Left lung (tissue), 4 donors: ENCODE measurements at regions not wholly inside any gene's neighbourhood (a gene's known extent, or its start where the extent isn't known, plus 50 kb on each side); places are given as distances from the start of the nearest gene placed in this dataset.

Source experiments
- ATAC-seq: fragments of 200-7000 bp; cut with Tn5 transposase; one replicate; pipeline ENCODE4 v1.9.1; 2020; ENCODE audit warnings: moderate library complexity
- DNase-seq, 4 donors: peaks; one replicate each; pipeline ENCODE4 v3.0.0-alpha.2; 2013 to 2020
- H3K27ac ChIP-seq, 2 donors: fragments of 200-600 bp; sonication (generic) in 1 of 2; one replicate each; pipeline versions ENCODE4 v1.5.0 to v1.8.0; 2020 to 2021
- H3K27me3 ChIP-seq, 2 donors: fragments of 200-600 bp; sonication (generic) in 1 of 2; one replicate each; pipeline versions ENCODE4 v1.5.0 to v1.8.0; 2020 to 2021
- H3K36me3 ChIP-seq, 2 donors: fragments of 200-600 bp; sonication (generic) in 1 of 2; one replicate each; pipeline versions ENCODE4 v1.5.0 to v1.8.0; 2020 to 2021
- H3K4me1 ChIP-seq, 2 donors: fragments of 200-600 bp; one replicate each; pipeline ENCODE4 v1.8.0; 2021
- H3K4me3 ChIP-seq, 2 donors: fragments of 200-600 bp; sonication (generic) in 1 of 2; one replicate each; pipeline versions ENCODE4 v1.5.0 to v1.8.0; 2020 to 2021; ENCODE audit warnings: mild to moderate bottlenecking in 1 of 2
- H3K9me3 ChIP-seq, 2 donors: fragments of 200-600 bp; sonication (generic) in 1 of 2; one replicate each; pipeline versions ENCODE4 v1.5.0 to v1.8.0; 2020 to 2021
- intact Hi-C, 2 donors: fragments of 100-400 bp; cut with DNase I; formaldehyde crosslinking; loops; one replicate each; pipeline versions ENCODE4 v1.11.2 to v1.14.2; 2022
- TF ChIP-seq, protein P1 (sequence below), 2 donors: fragments of 200-600 bp; sonication (generic) in 1 of 2; IDR thresholded peaks; one replicate each; pipeline versions ENCODE4 v1.5.0 to v1.8.0; 2021; ENCODE audit warnings: antibody characterized with exemption in 2 of 2
- donor health status: DM: no; HTN: yes; CAD: no.
- donor health status: DM: no; HTN: no; CAD: no.

DNA sequence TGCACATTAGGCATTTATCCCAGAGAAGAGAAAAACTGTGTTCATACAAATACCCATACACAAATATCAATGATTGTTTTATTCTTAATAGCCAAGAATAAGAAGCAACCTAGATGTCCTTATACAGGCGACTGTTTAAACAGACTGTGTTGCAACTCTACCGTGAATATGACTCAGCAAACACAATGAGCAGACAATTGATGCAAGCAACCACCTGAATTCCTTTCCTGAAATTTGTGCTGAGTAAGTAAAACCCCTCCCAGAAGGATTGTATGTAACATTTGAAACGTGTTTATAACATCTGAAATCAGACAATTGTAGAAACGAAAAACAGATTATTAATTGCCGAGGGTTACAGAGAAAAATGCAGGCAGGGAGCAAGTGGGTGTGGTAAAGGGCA is 621.9 kb upstream of the SOX11 start:
- Histone ChIP-seq H3K4me1 (no peaks in the 10 kb centered on the region), H3K27me3 (no peaks in the 10 kb centered on the region), H3K9me3 (no peaks in the 10 kb centered on the region), H3K36me3 (no peaks in the 10 kb centered on the region), H3K4me3 (no peak overlapping the region), H3K27ac (no peak overlapping the region)
- ATAC-seq (peak; percentile 31), DNase-seq (no peak)
- intact Hi-C loops, result no loop called here
- TF ChIP-seq, protein P1, sequence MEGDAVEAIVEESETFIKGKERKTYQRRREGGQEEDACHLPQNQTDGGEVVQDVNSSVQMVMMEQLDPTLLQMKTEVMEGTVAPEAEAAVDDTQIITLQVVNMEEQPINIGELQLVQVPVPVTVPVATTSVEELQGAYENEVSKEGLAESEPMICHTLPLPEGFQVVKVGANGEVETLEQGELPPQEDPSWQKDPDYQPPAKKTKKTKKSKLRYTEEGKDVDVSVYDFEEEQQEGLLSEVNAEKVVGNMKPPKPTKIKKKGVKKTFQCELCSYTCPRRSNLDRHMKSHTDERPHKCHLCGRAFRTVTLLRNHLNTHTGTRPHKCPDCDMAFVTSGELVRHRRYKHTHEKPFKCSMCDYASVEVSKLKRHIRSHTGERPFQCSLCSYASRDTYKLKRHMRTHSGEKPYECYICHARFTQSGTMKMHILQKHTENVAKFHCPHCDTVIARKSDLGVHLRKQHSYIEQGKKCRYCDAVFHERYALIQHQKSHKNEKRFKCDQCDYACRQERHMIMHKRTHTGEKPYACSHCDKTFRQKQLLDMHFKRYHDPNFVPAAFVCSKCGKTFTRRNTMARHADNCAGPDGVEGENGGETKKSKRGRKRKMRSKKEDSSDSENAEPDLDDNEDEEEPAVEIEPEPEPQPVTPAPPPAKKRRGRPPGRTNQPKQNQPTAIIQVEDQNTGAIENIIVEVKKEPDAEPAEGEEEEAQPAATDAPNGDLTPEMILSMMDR (IDR thresholded peaks at IDR 0.05), result no peak

DNA sequence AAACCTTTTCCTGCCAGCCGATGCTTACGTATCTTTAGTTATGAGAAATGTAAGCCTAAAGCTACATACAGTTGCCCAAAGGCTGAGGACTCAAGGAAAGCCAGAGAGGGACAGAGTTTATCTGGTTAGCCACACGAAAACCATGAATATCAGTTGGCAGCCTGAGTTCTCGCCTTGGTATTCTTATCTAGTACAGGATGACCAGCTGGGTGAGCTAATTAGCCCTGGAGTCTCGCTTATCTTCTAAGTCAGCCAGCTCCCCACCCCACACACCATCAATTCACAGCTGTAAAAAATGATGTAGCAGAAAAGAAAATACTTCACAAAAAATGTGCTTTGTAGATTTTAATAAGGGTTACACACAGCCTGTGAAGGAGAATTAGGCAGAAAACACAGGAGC is 617.5 kb upstream of the SOX11 start:
- no peak overlapping the region for H3K27ac ChIP-seq
- H3K36me3 ChIP-seq, result no peaks in the 10 kb centered on the region
- TF ChIP-seq, protein P1 (IDR thresholded peaks at IDR 0.05), result no peak
- DNase-seq (no peak), ATAC-seq (no peak)
- H3K9me3 ChIP-seq, result no peaks in the 10 kb centered on the region
- H3K27me3 ChIP-seq, result no peaks in the 10 kb centered on the region
- intact Hi-C loops, result no loop called here
- no peak overlapping the region for H3K4me3 ChIP-seq
- H3K4me1 ChIP-seq, result no peaks in the 10 kb centered on the region

DNA sequence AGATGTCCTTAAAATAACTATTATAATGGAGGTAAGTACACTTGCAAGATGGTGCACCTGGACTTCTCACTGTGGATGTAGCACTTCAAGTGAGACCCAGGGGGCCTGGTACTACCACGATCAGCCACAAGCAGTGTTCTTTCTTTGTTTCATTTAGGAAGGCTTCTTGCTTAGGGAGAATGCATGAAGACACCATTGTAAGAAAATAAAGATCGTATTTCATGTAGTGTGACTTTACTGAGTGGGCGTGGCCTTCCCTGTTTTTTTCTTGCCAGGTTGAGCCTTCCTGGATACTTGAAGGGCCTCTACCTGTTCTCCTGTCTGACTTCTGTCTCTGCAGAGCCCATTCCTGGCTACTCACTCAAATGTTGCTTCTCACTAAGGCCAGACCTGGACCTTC is 615.6 kb upstream of the SOX11 start:
- TF ChIP-seq, protein P1 (IDR thresholded peaks at IDR 0.05), result no peak
- H3K4me1 ChIP-seq, result no peaks in the 10 kb centered on the region
- H3K4me3 ChIP-seq, result no peak overlapping the region
- H3K36me3 ChIP-seq, result no peaks in the 10 kb centered on the region
- intact Hi-C loops, result no loop called here
- no peaks in the 10 kb centered on the region for H3K27me3 ChIP-seq
- ATAC-seq, result no peak
- H3K27ac ChIP-seq, result no peak overlapping the region
- no peak for DNase-seq
- no peaks in the 10 kb centered on the region for H3K9me3 ChIP-seq

DNA sequence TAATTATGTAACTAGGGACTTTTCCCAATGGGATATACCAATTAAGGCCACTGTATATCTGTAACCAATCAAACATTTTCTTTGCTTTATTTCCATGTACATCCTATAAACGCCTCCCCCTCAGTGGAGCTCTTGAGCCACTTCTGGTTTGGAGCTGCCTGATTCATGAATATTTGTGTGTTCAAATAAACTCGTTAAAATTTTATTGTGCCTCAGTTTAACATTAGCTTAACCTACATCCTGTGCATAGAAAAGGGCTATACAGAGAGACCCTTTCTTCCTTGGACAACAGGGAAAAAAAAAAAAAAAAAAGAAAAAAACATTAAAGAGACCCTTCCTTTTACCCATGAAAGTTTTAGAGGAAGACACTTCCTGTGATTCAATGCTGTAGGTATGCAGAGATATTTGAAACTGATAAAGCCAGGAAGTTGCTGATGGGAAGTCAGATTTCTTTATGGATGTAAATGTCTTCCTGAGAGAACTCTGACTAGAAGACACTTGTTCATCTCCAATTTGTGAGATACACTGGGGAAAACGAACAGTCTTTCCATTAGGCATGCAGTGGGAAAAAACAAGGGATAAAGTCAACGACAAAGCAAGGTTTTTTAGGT is 614.6 kb upstream of the SOX11 start:
- intact Hi-C loops, result no loop called here
- DNase-seq (no peak), ATAC-seq (no peak)
- no peak overlapping the region for H3K4me3 ChIP-seq
- TF ChIP-seq, protein P1 (IDR thresholded peaks at IDR 0.05), result no peak
- H3K4me1 ChIP-seq, result no peaks in the 10 kb centered on the region
- H3K27me3 ChIP-seq, result no peaks in the 10 kb centered on the region
- no peaks in the 10 kb centered on the region for H3K36me3 ChIP-seq
- no peaks in the 10 kb centered on the region for H3K9me3 ChIP-seq
- H3K27ac ChIP-seq, result no peak overlapping the region

DNA sequence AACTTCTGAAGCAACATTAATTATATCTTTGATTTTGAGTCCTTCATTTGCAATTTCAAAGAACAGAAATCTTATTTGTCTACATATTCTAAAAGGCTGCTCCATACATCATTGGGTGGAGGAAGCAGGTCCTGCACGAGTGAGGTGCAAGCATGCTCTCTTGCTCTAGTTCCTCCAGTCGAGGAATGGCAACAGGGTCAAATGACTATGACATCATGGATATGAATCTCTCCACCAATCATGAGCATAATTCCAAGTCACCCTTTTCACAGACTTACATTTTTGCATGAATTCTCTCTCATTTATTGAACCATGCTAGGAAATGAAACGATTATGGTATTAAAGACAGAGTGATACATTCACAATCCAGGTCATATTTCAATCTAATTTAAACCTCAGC is 608.8 kb upstream of the SOX11 start:
- H3K4me1 ChIP-seq, result no peaks in the 10 kb centered on the region
- no peaks in the 10 kb centered on the region for H3K36me3 ChIP-seq
- no peak overlapping the region for H3K4me3 ChIP-seq
- ATAC-seq (no peak), DNase-seq (no peak)
- H3K27ac ChIP-seq, result no peak overlapping the region
- intact Hi-C loops, result no loop called here
- H3K27me3 ChIP-seq, result no peaks in the 10 kb centered on the region
- H3K9me3 ChIP-seq, result no peaks in the 10 kb centered on the region
- TF ChIP-seq, protein P1 (IDR thresholded peaks at IDR 0.05), result no peak
